H1 (cell line): ENCODE measurements at regions not wholly inside any gene's neighbourhood (a gene's known extent, or its start where the extent isn't known, plus 50 kb on each side); places are given as distances from the start of the nearest gene placed in this dataset.

Source experiments
- CREB1 ChIP-seq: IDR thresholded peaks from 2 replicates; pipeline ENCODE4 v1.6.1; 2012; ENCODE audit warnings: inconsistent platforms
- EGR1 ChIP-seq: IDR thresholded peaks from 2 replicates; pipeline ENCODE4 v1.6.1; 2011; ENCODE audit warnings: low read depth, low read length, borderline replicate concordance
- HDAC6 ChIP-seq: IDR thresholded peaks from one replicate; pipeline ENCODE4 v1.7.1; 2012; ENCODE audit warnings: low read depth, mild to moderate bottlenecking, inconsistent platforms, low read length, moderate library complexity
- POLR2AphosphoS5 ChIP-seq: IDR thresholded peaks from 2 replicates; pipeline ENCODE4 v1.6.1; 2011; ENCODE audit warnings: low read depth, low read length
- SAP30 ChIP-seq: fragments of 300-600 bp; sonication (generic); IDR thresholded peaks from 2 replicates; pipeline ENCODE4 v1.7.1; 2012; ENCODE audit warnings: low read length, moderate library complexity, mild to moderate bottlenecking, inconsistent platforms; ENCODE audit not compliant: insufficient read depth, insufficient replicate concordance
- TCF12 ChIP-seq: IDR thresholded peaks from 2 replicates; pipeline ENCODE4 v1.6.1; 2011; ENCODE audit warnings: low read depth, mild to moderate bottlenecking, low read length
- TF ChIP-seq, protein P1 (sequence below): fragments of 300-600 bp; sonication (generic); IDR thresholded peaks from 2 replicates; pipeline ENCODE4 v1.7.1; 2012; ENCODE audit warnings: low read length, moderate library complexity, mild to moderate bottlenecking, inconsistent platforms; ENCODE audit not compliant: insufficient replicate concordance

DNA sequence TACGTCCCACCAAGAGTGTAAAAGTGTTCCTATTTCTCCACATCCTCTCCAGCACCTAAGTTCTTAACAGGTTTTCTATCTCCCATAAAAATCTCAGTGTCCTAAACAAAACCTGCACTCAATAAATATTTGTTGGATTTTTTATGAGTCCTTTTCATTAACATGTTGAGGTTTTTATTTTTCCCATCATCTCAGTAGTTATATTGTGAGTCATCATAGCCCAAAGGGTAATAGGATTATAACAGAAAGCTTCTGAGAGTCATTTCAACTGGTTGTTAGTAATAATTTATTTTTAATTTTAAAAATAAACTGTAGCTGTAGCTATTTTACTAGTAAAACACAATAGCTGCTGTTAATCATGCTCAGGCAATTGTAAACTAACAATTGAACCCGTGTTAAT, 331.6 kb upstream of the SLC30A5 start (continued):
- TF ChIP-seq, protein P1, sequence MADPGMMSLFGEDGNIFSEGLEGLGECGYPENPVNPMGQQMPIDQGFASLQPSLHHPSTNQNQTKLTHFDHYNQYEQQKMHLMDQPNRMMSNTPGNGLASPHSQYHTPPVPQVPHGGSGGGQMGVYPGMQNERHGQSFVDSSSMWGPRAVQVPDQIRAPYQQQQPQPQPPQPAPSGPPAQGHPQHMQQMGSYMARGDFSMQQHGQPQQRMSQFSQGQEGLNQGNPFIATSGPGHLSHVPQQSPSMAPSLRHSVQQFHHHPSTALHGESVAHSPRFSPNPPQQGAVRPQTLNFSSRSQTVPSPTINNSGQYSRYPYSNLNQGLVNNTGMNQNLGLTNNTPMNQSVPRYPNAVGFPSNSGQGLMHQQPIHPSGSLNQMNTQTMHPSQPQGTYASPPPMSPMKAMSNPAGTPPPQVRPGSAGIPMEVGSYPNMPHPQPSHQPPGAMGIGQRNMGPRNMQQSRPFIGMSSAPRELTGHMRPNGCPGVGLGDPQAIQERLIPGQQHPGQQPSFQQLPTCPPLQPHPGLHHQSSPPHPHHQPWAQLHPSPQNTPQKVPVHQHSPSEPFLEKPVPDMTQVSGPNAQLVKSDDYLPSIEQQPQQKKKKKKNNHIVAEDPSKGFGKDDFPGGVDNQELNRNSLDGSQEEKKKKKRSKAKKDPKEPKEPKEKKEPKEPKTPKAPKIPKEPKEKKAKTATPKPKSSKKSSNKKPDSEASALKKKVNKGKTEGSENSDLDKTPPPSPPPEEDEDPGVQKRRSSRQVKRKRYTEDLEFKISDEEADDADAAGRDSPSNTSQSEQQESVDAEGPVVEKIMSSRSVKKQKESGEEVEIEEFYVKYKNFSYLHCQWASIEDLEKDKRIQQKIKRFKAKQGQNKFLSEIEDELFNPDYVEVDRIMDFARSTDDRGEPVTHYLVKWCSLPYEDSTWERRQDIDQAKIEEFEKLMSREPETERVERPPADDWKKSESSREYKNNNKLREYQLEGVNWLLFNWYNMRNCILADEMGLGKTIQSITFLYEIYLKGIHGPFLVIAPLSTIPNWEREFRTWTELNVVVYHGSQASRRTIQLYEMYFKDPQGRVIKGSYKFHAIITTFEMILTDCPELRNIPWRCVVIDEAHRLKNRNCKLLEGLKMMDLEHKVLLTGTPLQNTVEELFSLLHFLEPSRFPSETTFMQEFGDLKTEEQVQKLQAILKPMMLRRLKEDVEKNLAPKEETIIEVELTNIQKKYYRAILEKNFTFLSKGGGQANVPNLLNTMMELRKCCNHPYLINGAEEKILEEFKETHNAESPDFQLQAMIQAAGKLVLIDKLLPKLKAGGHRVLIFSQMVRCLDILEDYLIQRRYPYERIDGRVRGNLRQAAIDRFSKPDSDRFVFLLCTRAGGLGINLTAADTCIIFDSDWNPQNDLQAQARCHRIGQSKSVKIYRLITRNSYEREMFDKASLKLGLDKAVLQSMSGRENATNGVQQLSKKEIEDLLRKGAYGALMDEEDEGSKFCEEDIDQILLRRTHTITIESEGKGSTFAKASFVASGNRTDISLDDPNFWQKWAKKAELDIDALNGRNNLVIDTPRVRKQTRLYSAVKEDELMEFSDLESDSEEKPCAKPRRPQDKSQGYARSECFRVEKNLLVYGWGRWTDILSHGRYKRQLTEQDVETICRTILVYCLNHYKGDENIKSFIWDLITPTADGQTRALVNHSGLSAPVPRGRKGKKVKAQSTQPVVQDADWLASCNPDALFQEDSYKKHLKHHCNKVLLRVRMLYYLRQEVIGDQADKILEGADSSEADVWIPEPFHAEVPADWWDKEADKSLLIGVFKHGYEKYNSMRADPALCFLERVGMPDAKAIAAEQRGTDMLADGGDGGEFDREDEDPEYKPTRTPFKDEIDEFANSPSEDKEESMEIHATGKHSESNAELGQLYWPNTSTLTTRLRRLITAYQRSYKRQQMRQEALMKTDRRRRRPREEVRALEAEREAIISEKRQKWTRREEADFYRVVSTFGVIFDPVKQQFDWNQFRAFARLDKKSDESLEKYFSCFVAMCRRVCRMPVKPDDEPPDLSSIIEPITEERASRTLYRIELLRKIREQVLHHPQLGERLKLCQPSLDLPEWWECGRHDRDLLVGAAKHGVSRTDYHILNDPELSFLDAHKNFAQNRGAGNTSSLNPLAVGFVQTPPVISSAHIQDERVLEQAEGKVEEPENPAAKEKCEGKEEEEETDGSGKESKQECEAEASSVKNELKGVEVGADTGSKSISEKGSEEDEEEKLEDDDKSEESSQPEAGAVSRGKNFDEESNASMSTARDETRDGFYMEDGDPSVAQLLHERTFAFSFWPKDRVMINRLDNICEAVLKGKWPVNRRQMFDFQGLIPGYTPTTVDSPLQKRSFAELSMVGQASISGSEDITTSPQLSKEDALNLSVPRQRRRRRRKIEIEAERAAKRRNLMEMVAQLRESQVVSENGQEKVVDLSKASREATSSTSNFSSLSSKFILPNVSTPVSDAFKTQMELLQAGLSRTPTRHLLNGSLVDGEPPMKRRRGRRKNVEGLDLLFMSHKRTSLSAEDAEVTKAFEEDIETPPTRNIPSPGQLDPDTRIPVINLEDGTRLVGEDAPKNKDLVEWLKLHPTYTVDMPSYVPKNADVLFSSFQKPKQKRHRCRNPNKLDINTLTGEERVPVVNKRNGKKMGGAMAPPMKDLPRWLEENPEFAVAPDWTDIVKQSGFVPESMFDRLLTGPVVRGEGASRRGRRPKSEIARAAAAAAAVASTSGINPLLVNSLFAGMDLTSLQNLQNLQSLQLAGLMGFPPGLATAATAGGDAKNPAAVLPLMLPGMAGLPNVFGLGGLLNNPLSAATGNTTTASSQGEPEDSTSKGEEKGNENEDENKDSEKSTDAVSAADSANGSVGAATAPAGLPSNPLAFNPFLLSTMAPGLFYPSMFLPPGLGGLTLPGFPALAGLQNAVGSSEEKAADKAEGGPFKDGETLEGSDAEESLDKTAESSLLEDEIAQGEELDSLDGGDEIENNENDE: no peak
- no peak for TF ChIP-seq CREB1
- no peak for TF ChIP-seq TCF12
- TF ChIP-seq HDAC6: no peak
- TF ChIP-seq EGR1: no peak
- no peak for TF ChIP-seq SAP30
- no peak for TF ChIP-seq POLR2AphosphoS5
